DND-41 (cell line): ENCODE measurements at regions not wholly inside any gene's neighbourhood (a gene's known extent, or its start where the extent isn't known, plus 50 kb on each side); places are given as distances from the start of the nearest gene placed in this dataset.

Experiments
- EZH2 ChIP-seq: IDR thresholded peaks from 3 replicates; pipeline ENCODE4 v1.6.1; 2012; ENCODE audit warnings: borderline replicate concordance, low read depth, mild to moderate bottlenecking, moderate library complexity, low read length, inconsistent platforms; ENCODE audit not compliant: severe bottlenecking
- TF ChIP-seq, protein P1 (sequence below): IDR thresholded peaks from 2 replicates; pipeline ENCODE4 v1.5.1; 2012; ENCODE audit warnings: borderline replicate concordance, low read length, moderate library complexity, mild to moderate bottlenecking; ENCODE audit not compliant: poor library complexity, severe bottlenecking; ENCODE audit errors: extremely low read depth

GRCh38 chr12:75658901-75659823 is 147.8 kb upstream of the KRR1 start:
- TF ChIP-seq, protein P1, sequence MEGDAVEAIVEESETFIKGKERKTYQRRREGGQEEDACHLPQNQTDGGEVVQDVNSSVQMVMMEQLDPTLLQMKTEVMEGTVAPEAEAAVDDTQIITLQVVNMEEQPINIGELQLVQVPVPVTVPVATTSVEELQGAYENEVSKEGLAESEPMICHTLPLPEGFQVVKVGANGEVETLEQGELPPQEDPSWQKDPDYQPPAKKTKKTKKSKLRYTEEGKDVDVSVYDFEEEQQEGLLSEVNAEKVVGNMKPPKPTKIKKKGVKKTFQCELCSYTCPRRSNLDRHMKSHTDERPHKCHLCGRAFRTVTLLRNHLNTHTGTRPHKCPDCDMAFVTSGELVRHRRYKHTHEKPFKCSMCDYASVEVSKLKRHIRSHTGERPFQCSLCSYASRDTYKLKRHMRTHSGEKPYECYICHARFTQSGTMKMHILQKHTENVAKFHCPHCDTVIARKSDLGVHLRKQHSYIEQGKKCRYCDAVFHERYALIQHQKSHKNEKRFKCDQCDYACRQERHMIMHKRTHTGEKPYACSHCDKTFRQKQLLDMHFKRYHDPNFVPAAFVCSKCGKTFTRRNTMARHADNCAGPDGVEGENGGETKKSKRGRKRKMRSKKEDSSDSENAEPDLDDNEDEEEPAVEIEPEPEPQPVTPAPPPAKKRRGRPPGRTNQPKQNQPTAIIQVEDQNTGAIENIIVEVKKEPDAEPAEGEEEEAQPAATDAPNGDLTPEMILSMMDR, result no peak
- TF ChIP-seq EZH2, result no peak
